Progenitor cell of endocrine pancreas (in vitro differentiated cells): ENCODE measurements at regions not wholly inside any gene's neighbourhood (a gene's known extent, or its start where the extent isn't known, plus 50 kb on each side); places are given as distances from the start of the nearest gene placed in this dataset.

Experiments used
- DNase-seq: peaks from one replicate; pipeline ENCODE4 v3.0.0; 2021; ENCODE audit warnings: low spot score; ENCODE audit not compliant: unreplicated experiment
- H3K27ac Mint-ChIP-seq: 2 replicates; pipeline ENCODE4 v1.8.0; 2021; ENCODE audit warnings: mild to moderate bottlenecking, moderate library complexity, mixed read lengths
- H3K27me3 Mint-ChIP-seq: 2 replicates; pipeline ENCODE4 v1.8.0; 2021; ENCODE audit warnings: mixed read lengths
- H3K36me3 Mint-ChIP-seq: 2 replicates; pipeline ENCODE4 v1.8.0; 2022; ENCODE audit warnings: mixed read lengths; ENCODE audit not compliant: insufficient read depth
- H3K4me1 Mint-ChIP-seq: 2 replicates; pipeline ENCODE4 v1.8.0; 2021; ENCODE audit warnings: low read depth, mixed read lengths
- H3K4me3 Mint-ChIP-seq: 2 replicates; pipeline ENCODE4 v1.8.0; 2021; ENCODE audit warnings: low read depth, mild to moderate bottlenecking, moderate library complexity, mixed read lengths
- H3K9me3 Mint-ChIP-seq: 2 replicates; pipeline ENCODE4 v1.8.0; 2021; ENCODE audit warnings: low read depth, mixed read lengths
- CTCF ChIP-seq: fragments of 200-600 bp; sonication (generic); IDR thresholded peaks from one replicate; pipeline ENCODE4 v1.5.0; 2021; ENCODE audit warnings: antibody characterized with exemption, mild to moderate bottlenecking; ENCODE audit not compliant: unreplicated experiment

GRCh38 chr20:57090590-57091560, 175.6 kb downstream of the BMP7 start:
- no peak for DNase-seq
- peaks cover 4% of the 10 kb centered on the region for H3K4me1 Mint-ChIP-seq
- peak overlapping the region; percentile 64 for H3K27ac Mint-ChIP-seq
- peaks cover 43% of the 10 kb centered on the region for H3K27me3 Mint-ChIP-seq
- H3K36me3 Mint-ChIP-seq: no peaks in the 10 kb centered on the region
- H3K9me3 Mint-ChIP-seq: no peaks in the 10 kb centered on the region
- no peak for TF ChIP-seq CTCF
- H3K4me3 Mint-ChIP-seq: no peak overlapping the region

- H3K4me3 Mint-ChIP-seq: no peak overlapping the region
- peaks cover 47% of the 10 kb centered on the region for H3K27me3 Mint-ChIP-seq
- H3K4me1 Mint-ChIP-seq: peaks cover 4% of the 10 kb centered on the region
- no peak for DNase-seq
- no peaks in the 10 kb centered on the region for H3K36me3 Mint-ChIP-seq
- H3K27ac Mint-ChIP-seq: no peak overlapping the region
- no peak for TF ChIP-seq CTCF
- no peaks in the 10 kb centered on the region for H3K9me3 Mint-ChIP-seq
Measured at GRCh38 chr20:57091748-57092111, 174.7 kb downstream of the BMP7 start.

GRCh38 chr20:57092112-57092899, 174.1 kb downstream of the BMP7 start:
- Mint-ChIP-seq H3K27me3 (peaks cover 50% of the 10 kb centered on the region), H3K36me3 (no peaks in the 10 kb centered on the region), H3K4me3 (no peak overlapping the region), H3K9me3 (no peaks in the 10 kb centered on the region), H3K27ac (no peak overlapping the region), H3K4me1 (peaks cover 4% of the 10 kb centered on the region)
- peak; percentile 67 for DNase-seq
- peak; percentile 93 for TF ChIP-seq CTCF

- Mint-ChIP-seq H3K4me1 (peaks cover 4% of the 10 kb centered on the region), H3K27ac (no peak overlapping the region), H3K36me3 (no peaks in the 10 kb centered on the region), H3K9me3 (no peaks in the 10 kb centered on the region), H3K4me3 (no peak overlapping the region), H3K27me3 (peaks cover 54% of the 10 kb centered on the region)
- no peak for TF ChIP-seq CTCF
- no peak for DNase-seq
Measured at GRCh38 chr20:57092900-57093530, 173.4 kb downstream of the BMP7 start.

- H3K36me3 Mint-ChIP-seq: no peaks in the 10 kb centered on the region
- no peak for TF ChIP-seq CTCF
- H3K4me3 Mint-ChIP-seq: no peak overlapping the region
- H3K4me1 Mint-ChIP-seq: peaks cover 4% of the 10 kb centered on the region
- DNase-seq: no peak
- no peak overlapping the region for H3K27ac Mint-ChIP-seq
- H3K27me3 Mint-ChIP-seq: peaks cover 50% of the 10 kb centered on the region
- H3K9me3 Mint-ChIP-seq: no peaks in the 10 kb centered on the region
Measured at GRCh38 chr20:57093766-57094165, 172.7 kb downstream of the BMP7 start.
